ENCODE measurements at regions not wholly inside any gene's neighbourhood (a gene's known extent, or its start where the extent isn't known, plus 50 kb on each side); places are given as distances from the start of the nearest gene placed in this dataset.

DNA sequence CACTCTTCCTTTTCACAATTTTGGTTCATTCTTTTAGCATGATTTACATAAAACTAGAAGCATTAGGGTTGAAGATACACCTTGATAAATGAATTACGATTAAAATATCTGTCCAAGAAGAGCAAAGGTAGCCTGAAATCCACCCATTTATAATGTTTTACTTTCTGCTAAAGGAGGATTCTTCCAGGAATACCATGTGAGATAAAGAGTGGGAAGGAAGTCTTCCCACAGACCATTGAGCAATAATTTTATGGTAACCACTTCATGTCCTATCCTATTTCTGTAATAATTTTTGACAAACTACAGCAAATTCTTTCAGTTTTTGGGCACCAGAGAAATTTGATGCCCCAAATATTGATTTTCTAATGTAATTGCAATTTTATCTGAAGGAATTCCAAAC, 150.6 kb upstream of the STEAP4 start:
- TF ChIP-seq PATZ1 (CRISPR knock-in tag; IDR thresholded peaks at IDR 0.05; ENCODE audit: borderline replicate concordance) (no peak), TSHZ2 (CRISPR knock-in tag; IDR thresholded peaks at IDR 0.05) (no peak)

Measured in SK-N-SH treated with all-trans-retinoic acid at 6 μM for 48 hours (cell line).